Coronary artery (tissue), 2 donors: ENCODE measurements at regions not wholly inside any gene's neighbourhood (a gene's known extent, or its start where the extent isn't known, plus 50 kb on each side); places are given as distances from the start of the nearest gene placed in this dataset.

Experiments used
- DNase-seq: peaks from one replicate; pipeline ENCODE4 v3.0.0-alpha.2; 2017; ENCODE audit warnings: low spot score
- H3K27ac ChIP-seq, 2 donors: fragments of 200-600 bp; sonication (generic); one replicate each; pipeline ENCODE4 v1.5.1; 2016 to 2019
- H3K4me3 ChIP-seq: fragments of 200-600 bp; sonication (generic); 2 replicates; pipeline ENCODE4 v1.5.1; 2016; ENCODE audit warnings: mild to moderate bottlenecking, moderate library complexity
- TF ChIP-seq, protein P1 (sequence below): fragments of 200-600 bp; sonication (generic); IDR thresholded peaks from one replicate; pipeline ENCODE4 v1.5.1; 2019; ENCODE audit warnings: antibody characterized with exemption

DNA sequence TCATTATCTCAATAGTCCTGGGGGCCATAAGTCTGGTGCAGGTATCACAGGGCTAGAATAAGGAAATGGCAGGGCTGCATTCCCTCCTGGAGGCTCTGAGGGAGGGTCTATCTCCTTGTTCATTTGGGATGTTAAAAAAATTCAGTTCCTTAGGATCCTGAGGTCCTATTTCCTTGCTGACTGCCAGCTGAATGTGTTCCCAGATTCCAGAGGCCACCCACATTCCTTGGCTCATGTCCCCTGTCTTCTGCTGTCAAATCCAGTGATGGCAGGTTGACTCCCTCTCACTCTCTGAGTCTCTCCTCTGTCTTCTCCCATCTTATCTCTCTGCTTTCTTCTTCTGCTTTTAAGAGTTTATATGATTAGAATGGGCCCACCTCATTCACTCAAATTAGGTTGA, 400.6 kb downstream of the PTPRU start:
- Histone ChIP-seq H3K4me3 (no peak overlapping the region), H3K27ac (no peak overlapping the region)
- peak; percentile 16 for DNase-seq
- TF ChIP-seq, protein P1, sequence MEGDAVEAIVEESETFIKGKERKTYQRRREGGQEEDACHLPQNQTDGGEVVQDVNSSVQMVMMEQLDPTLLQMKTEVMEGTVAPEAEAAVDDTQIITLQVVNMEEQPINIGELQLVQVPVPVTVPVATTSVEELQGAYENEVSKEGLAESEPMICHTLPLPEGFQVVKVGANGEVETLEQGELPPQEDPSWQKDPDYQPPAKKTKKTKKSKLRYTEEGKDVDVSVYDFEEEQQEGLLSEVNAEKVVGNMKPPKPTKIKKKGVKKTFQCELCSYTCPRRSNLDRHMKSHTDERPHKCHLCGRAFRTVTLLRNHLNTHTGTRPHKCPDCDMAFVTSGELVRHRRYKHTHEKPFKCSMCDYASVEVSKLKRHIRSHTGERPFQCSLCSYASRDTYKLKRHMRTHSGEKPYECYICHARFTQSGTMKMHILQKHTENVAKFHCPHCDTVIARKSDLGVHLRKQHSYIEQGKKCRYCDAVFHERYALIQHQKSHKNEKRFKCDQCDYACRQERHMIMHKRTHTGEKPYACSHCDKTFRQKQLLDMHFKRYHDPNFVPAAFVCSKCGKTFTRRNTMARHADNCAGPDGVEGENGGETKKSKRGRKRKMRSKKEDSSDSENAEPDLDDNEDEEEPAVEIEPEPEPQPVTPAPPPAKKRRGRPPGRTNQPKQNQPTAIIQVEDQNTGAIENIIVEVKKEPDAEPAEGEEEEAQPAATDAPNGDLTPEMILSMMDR, result no peak

DNA sequence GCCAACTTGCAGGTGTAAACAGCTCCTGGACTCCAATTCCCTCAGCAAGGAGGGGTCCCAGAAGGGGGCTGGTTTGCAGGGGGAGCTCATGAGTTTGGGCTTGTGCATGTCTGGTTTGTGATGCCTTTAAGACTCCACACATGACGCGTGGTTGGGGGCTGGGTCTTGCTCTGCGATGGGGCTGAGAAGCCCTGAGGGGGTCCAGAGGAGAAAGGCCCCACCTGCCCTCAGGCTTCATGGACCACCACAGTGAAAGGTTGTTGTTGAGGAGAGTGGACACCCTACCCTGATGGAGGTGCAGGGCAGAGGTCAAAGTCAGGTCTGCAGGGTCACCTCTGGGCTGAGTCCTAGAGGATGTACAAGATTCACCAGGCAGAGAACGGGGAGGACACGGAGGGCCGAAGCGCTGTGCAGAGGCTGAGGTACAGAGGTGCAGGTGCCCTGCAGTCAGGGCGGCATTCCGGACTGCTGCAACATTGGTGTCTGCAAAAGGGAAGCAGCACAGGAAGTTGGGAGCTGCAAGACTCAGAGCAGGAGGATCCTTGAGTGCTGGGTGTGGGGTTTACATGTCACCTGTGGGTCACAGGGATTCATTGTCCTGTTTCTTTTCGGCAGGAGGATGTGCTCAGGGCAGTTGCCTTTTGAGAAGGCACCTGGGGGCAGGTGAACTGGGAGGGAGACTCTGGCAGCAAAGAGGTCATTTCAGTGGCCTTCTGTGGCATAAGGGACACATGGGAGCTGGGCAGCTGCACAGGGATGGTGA, 399.4 kb downstream of the PTPRU start:
- H3K27ac ChIP-seq, result no peak overlapping the region
- H3K4me3 ChIP-seq, result no peak overlapping the region
- TF ChIP-seq, protein P1, result no peak
- DNase-seq, result peak; percentile 60

DNA sequence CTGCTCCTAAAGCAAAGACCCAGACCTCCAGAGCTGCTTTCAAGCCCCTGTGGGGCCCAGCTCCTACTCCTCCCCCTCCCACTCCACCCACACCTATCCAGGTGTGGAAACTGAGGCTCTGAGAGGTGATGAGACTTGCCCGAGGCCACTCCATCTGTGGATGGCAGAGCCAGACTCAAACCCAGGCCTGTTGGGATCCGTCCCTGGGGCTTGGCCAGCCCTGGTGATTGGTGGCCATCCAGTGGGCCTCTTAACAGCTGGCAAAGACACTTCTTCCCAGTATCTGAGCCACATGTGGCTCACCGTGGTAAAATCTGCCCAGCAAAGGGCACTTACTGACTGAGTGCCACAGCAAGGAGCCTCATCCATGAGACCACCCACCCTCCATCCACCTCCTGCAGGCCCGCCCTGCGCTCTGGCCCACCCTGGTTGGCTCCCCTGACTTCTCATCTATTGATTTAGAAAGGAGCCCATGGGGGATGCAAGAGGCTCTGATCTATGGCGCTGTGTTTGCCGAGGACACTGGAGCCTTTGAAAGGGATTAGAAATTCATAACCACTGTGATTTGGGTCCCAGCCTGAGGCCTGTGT, 398.5 kb downstream of the PTPRU start:
- peak; percentile 56 for DNase-seq
- Histone ChIP-seq H3K27ac (no peak overlapping the region), H3K4me3 (no peak overlapping the region)
- TF ChIP-seq, protein P1, result no peak

DNA sequence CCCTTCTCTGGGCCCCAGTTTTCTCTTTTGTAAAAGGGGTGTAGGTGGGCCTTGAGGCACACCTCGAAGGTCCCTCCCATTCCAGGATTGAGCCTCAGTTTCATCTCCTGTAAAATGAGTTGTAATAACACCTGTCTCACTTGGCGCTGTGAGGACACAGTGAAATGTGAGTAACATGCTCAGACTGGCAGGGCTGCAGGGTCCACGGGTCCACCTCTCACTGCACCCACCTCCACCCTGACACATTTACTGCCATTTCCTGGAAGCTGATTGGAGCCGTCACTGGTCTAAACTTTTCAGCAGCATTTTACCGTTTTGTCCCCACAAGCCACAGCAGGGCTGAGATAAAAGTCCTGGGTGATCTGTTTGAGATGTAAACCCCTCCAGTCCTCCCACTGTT, 398.0 kb downstream of the PTPRU start:
- TF ChIP-seq, protein P1, result no peak

DNA sequence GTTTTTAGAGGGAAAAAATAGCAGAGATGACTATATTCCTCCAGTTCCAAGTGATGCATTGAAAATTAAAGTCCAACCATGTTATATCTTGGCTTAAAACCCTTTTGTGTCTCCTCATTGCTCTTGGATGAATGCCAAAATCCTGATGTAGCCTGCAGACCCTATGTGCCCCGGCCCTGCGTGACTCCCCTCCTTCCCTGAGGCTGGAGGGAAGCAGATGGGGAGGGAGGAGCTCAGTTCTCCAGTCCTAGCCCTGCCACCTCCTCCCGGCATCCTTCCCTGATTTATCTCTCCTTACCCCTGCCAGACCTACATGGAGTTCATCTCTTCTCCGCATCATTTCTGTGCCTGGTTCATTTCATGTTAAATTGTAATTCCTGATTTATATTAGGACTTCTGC, 397.4 kb downstream of the PTPRU start:
- no peak overlapping the region for H3K4me3 ChIP-seq
- DNase-seq, result peak; percentile 5
- no peak overlapping the region for H3K27ac ChIP-seq
- TF ChIP-seq, protein P1, result no peak

More for the DNA sequence above, 398.0 kb downstream of the PTPRU start:
- no peak overlapping the region for H3K4me3 ChIP-seq
- no peak for DNase-seq
- no peak overlapping the region for H3K27ac ChIP-seq

DNA sequence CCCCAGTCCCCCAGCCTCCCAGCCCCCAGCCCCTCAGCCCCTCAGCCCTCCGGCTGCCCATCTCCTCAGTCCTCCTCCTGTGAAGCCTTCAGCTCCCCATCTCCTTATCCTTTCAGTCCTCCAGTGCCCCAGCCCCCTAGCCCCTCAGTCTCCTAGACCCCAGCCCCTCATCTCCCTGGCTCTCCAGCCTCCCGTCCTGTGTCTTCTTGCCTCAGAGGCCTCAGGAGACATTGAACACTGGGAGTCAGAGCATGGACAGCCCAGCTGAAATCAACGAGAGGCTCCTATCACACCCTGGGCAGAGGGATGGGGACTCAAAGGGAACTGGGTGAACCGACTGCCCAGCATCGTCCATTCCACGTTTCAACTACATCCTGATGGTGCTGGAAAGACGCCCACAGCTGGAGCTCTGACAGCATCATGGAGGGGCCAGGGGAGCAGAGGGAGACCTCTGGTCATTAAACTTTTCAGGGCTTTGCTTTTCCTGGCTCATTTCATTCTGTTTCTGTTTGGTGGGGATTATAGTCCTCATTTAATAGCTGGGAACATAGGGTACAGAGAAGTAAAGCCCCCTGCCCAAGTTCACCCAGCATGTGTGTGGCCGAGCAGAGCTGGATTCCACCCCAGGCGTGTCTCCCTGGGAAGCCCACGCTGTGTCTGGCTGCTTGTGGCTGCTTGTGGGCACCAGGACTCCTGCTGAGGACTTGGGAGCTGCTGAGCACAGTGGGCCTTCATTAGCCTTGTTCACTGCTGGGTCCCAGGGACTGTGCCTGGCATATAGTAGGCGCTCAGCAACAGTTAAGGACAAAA, 396.7 kb downstream of the PTPRU start:
- DNase-seq, result peak; percentile 58
- TF ChIP-seq, protein P1, result no peak
- Histone ChIP-seq H3K27ac (no peak overlapping the region), H3K4me3 (no peak overlapping the region)
